ENCODE measurements at regions not wholly inside any gene's neighbourhood (a gene's known extent, or its start where the extent isn't known, plus 50 kb on each side); places are given as distances from the start of the nearest gene placed in this dataset.

DNA sequence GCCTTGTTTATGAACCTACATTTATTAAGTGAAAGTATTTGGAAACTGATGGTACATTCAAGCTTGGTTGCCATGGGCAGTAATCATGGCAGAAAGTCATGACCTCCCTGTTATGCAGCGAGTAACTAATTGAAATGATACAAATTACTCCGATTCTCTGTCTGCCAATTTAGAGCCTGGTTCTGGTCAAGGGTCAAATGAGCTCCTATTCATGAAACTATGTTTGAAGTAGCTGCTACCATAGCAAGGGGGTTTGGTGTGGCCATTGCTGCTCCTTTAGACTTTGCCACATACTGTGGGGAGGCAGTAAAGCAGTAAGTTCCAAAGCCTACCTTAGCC lies 187.2 kb upstream of the FOXD3 start:
- TF ChIP-seq ZNF274 (IDR thresholded peaks at IDR 0.05; ENCODE audit: low read depth, low read length) (no peak), YY1 (IDR thresholded peaks at IDR 0.05; ENCODE audit: insufficient read depth, insufficient read length) (no peak), SUZ12 (IDR thresholded peaks at IDR 0.05; ENCODE audit: extremely low read depth, insufficient read depth, insufficient read length) (no peak)
- Histone ChIP-seq H3K36me3 (ENCODE audit: insufficient read depth, insufficient read length, low read length) (no peaks in the 10 kb centered on the region), H3K27me3 (ENCODE audit: insufficient read depth, insufficient read length) (no peaks in the 10 kb centered on the region), H3K9ac (ENCODE audit: insufficient read length, low read depth) (no peak overlapping the region), H3K9me3 (ENCODE audit: insufficient read depth, low read length) (no peaks in the 10 kb centered on the region), H3K4me1 (ENCODE audit: insufficient read depth, insufficient read length) (no peaks in the 10 kb centered on the region), H3K4me3 (ENCODE audit: insufficient read length, low read depth) (no peak overlapping the region)
- DNase-seq (ENCODE audit: low read depth, low spot score), result no peak

DNA sequence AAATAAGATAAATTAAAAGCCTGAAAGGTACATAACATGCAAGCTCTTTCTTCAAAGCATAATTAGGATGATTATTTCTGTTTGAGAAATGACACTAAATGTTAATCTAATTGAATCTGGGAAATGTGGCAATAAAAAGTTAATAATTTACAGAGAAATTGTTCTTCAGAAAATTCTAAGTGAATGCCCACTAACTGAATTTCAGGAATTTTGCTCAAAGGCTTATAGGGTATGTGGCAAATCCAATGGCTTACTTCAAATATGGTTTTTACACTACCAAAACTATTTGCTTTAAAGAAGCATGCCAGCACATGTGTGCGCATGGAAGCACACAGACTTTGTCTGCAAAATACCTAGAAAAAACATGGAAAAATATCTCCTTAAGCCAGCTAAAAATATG lies 186.6 kb upstream of the FOXD3 start:
- Histone ChIP-seq H3K9me3 (ENCODE audit: insufficient read depth, low read length) (no peaks in the 10 kb centered on the region), H3K4me1 (ENCODE audit: insufficient read depth, insufficient read length) (no peaks in the 10 kb centered on the region), H3K27me3 (ENCODE audit: insufficient read depth, insufficient read length) (no peaks in the 10 kb centered on the region), H3K9ac (ENCODE audit: insufficient read length, low read depth) (no peak overlapping the region), H3K36me3 (ENCODE audit: insufficient read depth, insufficient read length, low read length) (no peaks in the 10 kb centered on the region), H3K4me3 (ENCODE audit: insufficient read length, low read depth) (no peak overlapping the region)
- TF ChIP-seq SUZ12 (IDR thresholded peaks at IDR 0.05; ENCODE audit: extremely low read depth, insufficient read depth, insufficient read length) (no peak), ZNF274 (IDR thresholded peaks at IDR 0.05; ENCODE audit: low read depth, low read length) (no peak), YY1 (IDR thresholded peaks at IDR 0.05; ENCODE audit: insufficient read depth, insufficient read length) (no peak)
- DNase-seq (ENCODE audit: low read depth, low spot score), result no peak

DNA sequence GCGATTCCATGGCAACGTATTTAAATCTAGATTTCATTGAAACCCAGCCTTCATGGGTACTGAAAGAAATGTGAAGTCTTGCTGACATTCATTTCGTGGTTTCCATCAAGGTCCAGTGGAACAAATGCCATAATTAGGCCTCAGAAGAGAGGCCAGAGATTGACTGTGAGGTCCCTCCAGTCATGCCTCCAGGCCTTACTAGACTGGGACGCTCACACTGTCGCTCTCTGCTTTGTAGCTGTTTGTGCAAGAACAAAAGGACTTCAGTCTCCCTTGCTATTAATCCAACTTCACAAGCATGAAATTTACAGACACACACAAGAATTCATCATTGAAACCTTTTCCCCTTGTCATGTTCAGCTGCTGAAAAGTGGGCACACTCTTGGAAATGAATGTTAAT lies 180.4 kb upstream of the FOXD3 start:
- TF ChIP-seq YY1 (IDR thresholded peaks at IDR 0.05; ENCODE audit: insufficient read depth, insufficient read length), result no peak
- TF ChIP-seq ZNF274 (IDR thresholded peaks at IDR 0.05; ENCODE audit: low read depth, low read length), result no peak
- TF ChIP-seq SUZ12 (IDR thresholded peaks at IDR 0.05; ENCODE audit: extremely low read depth, insufficient read depth, insufficient read length), result no peak
- no peak for DNase-seq (ENCODE audit: low read depth, low spot score)
- Histone ChIP-seq H3K9me3 (ENCODE audit: insufficient read depth, low read length) (no peaks in the 10 kb centered on the region), H3K9ac (ENCODE audit: insufficient read length, low read depth) (no peak overlapping the region), H3K27me3 (ENCODE audit: insufficient read depth, insufficient read length) (no peaks in the 10 kb centered on the region), H3K4me3 (ENCODE audit: insufficient read length, low read depth) (no peak overlapping the region), H3K36me3 (ENCODE audit: insufficient read depth, insufficient read length, low read length) (no peaks in the 10 kb centered on the region), H3K4me1 (ENCODE audit: insufficient read depth, insufficient read length) (no peaks in the 10 kb centered on the region)

DNA sequence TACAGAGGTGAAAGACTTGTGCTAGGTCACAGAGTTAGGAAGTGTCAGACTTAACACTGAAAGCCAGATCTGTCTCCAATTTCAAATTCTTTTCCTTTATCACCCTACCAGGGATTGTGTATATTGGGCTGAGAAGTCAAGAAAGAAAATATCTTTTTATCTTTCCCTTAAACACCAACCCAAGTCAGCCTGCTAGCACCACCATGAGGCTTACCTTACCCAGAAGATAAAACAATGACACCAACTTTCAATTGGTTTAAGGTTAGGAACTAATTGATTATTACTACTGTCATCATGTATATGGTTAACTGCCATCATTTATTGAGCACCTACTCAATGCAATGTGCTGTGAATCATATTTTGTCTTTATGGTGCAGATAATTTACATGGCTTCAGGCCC lies 178.9 kb upstream of the FOXD3 start:
- H3K9ac ChIP-seq (ENCODE audit: insufficient read length, low read depth), result no peak overlapping the region
- TF ChIP-seq ZNF274 (IDR thresholded peaks at IDR 0.05; ENCODE audit: low read depth, low read length) (no peak), YY1 (IDR thresholded peaks at IDR 0.05; ENCODE audit: insufficient read depth, insufficient read length) (no peak), SUZ12 (IDR thresholded peaks at IDR 0.05; ENCODE audit: extremely low read depth, insufficient read depth, insufficient read length) (no peak)
- H3K4me3 ChIP-seq (ENCODE audit: insufficient read length, low read depth), result no peak overlapping the region
- H3K36me3 ChIP-seq (ENCODE audit: insufficient read depth, insufficient read length, low read length), result no peaks in the 10 kb centered on the region
- no peaks in the 10 kb centered on the region for H3K27me3 ChIP-seq (ENCODE audit: insufficient read depth, insufficient read length)
- no peak for DNase-seq (ENCODE audit: low read depth, low spot score)
- H3K9me3 ChIP-seq (ENCODE audit: insufficient read depth, low read length), result no peaks in the 10 kb centered on the region
- no peaks in the 10 kb centered on the region for H3K4me1 ChIP-seq (ENCODE audit: insufficient read depth, insufficient read length)

DNA sequence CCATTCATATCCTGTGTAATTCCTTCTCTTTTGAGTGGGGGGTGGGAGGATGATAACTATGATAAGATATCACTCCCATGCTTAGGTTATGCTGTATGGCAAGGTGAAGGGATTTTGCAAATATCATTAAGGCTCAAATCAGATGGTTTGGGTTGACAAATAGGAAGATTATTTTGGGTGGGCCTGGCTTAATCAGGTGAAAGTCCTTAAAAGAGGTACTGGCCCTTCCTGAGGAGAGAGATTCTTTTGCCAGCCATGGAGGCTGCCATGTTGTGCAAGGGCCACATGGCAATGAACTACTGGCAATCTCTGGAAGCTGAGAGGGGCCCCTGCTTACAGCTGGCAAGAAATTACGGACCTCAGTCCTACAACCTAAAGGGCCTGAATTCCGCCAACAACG lies 174.6 kb upstream of the FOXD3 start:
- H3K9ac ChIP-seq (ENCODE audit: insufficient read length, low read depth), result no peak overlapping the region
- no peak for DNase-seq (ENCODE audit: low read depth, low spot score)
- H3K4me3 ChIP-seq (ENCODE audit: insufficient read length, low read depth), result no peak overlapping the region
- no peak for TF ChIP-seq SUZ12 (IDR thresholded peaks at IDR 0.05; ENCODE audit: extremely low read depth, insufficient read depth, insufficient read length)
- no peak for TF ChIP-seq ZNF274 (IDR thresholded peaks at IDR 0.05; ENCODE audit: low read depth, low read length)
- TF ChIP-seq YY1 (IDR thresholded peaks at IDR 0.05; ENCODE audit: insufficient read depth, insufficient read length), result no peak
- H3K27me3 ChIP-seq (ENCODE audit: insufficient read depth, insufficient read length), result no peaks in the 10 kb centered on the region
- no peaks in the 10 kb centered on the region for H3K36me3 ChIP-seq (ENCODE audit: insufficient read depth, insufficient read length, low read length)
- H3K4me1 ChIP-seq (ENCODE audit: insufficient read depth, insufficient read length), result no peaks in the 10 kb centered on the region
- no peaks in the 10 kb centered on the region for H3K9me3 ChIP-seq (ENCODE audit: insufficient read depth, low read length)

DNA sequence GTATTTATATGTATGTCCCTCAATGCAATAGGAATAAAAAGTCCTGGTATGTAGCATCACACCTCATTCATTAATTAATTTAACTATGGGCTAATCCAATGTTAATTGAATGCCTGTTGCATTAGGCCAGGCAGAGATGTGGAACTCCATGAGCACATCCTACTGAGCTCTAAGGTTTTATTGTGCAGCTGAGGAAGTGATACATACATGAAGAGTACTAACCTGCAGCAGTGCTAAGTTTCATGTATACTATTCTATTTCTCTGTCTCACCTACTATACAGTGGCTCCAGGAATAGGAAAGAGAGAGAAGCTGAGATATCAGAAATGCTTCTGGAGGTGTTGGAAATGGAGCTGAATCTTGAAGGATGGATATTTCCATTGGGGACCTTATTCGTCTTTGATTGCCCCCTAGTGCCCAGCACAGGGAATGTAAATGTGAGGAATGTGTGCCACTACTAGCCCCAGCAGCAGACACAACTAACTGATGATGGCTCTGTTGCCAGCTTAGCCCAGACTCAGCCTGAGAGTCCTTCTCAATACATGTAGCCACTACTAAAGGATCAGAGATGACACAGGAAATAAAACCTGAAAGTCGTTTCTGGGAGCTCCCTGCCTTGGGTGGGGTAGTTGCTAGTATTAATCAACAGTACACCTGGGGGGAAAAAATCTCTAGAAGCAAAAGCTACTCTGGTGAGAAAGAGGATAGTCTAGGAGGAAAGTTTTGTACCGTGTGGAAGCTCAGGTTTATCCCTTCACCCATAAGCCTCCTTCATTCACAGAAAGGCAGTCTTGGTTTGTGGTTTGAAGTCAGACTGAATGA lies 173.3 kb upstream of the FOXD3 start:
- Histone ChIP-seq H3K4me3 (ENCODE audit: insufficient read length, low read depth) (no peak overlapping the region), H3K27me3 (ENCODE audit: insufficient read depth, insufficient read length) (no peaks in the 10 kb centered on the region), H3K4me1 (ENCODE audit: insufficient read depth, insufficient read length) (no peaks in the 10 kb centered on the region), H3K36me3 (ENCODE audit: insufficient read depth, insufficient read length, low read length) (no peaks in the 10 kb centered on the region), H3K9me3 (ENCODE audit: insufficient read depth, low read length) (no peaks in the 10 kb centered on the region), H3K9ac (ENCODE audit: insufficient read length, low read depth) (no peak overlapping the region)
- peak; percentile 77 for DNase-seq (ENCODE audit: low read depth, low spot score)
- TF ChIP-seq YY1 (IDR thresholded peaks at IDR 0.05; ENCODE audit: insufficient read depth, insufficient read length) (no peak), SUZ12 (IDR thresholded peaks at IDR 0.05; ENCODE audit: extremely low read depth, insufficient read depth, insufficient read length) (no peak), ZNF274 (IDR thresholded peaks at IDR 0.05; ENCODE audit: low read depth, low read length) (no peak)

DNA sequence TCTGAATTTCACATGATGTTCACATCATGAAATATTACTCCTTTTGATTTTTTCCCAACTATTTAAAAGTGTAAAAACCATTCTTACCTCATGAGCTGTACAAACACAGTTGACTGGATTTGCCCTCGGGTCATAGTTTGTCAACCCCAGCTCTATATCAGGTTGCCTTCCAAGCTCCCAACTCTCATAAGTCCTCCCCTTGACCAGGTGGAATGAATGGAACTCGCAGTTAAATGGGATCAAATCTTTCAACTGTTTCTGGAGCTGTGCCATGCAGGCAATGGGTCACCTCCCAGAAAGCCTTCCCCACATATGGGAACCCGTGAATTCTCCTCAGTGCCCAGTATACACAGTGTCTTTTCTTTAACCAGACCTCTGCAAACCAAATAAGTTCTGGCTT lies 169.8 kb upstream of the FOXD3 start:
- Histone ChIP-seq H3K4me3 (ENCODE audit: insufficient read length, low read depth) (no peak overlapping the region), H3K9me3 (ENCODE audit: insufficient read depth, low read length) (no peaks in the 10 kb centered on the region), H3K36me3 (ENCODE audit: insufficient read depth, insufficient read length, low read length) (no peaks in the 10 kb centered on the region), H3K4me1 (ENCODE audit: insufficient read depth, insufficient read length) (no peaks in the 10 kb centered on the region), H3K27me3 (ENCODE audit: insufficient read depth, insufficient read length) (no peaks in the 10 kb centered on the region), H3K9ac (ENCODE audit: insufficient read length, low read depth) (no peak overlapping the region)
- no peak for DNase-seq (ENCODE audit: low read depth, low spot score)
- no peak for TF ChIP-seq ZNF274 (IDR thresholded peaks at IDR 0.05; ENCODE audit: low read depth, low read length)
- TF ChIP-seq YY1 (IDR thresholded peaks at IDR 0.05; ENCODE audit: insufficient read depth, insufficient read length), result no peak
- TF ChIP-seq SUZ12 (IDR thresholded peaks at IDR 0.05; ENCODE audit: extremely low read depth, insufficient read depth, insufficient read length), result no peak

Data from NT2/D1 (cell line).